NCI-H2029 (cell line): ENCODE measurements at regions not wholly inside any gene's neighbourhood (a gene's known extent, or its start where the extent isn't known, plus 50 kb on each side); places are given as distances from the start of the nearest gene placed in this dataset.
"Not testable (repeated sequence)": the region's sequence is repeated elsewhere in the genome, so short reads cannot be mapped to it uniquely, and the experiment has no call there.

Experiments used
- DNase-seq: peaks from one replicate; lab custom pipeline; 2025; lab: John Stamatoyannopoulos, UW

GRCh38 chr13:79607895-79608294 is 126.9 kb downstream of the NDFIP2 start:
- not testable (repeated sequence) for DNase-seq
